Astrocyte of the cerebellum (primary cell): ENCODE measurements at regions not wholly inside any gene's neighbourhood (a gene's known extent, or its start where the extent isn't known, plus 50 kb on each side); places are given as distances from the start of the nearest gene placed in this dataset.
"Not testable (repeated sequence)": the region's sequence is repeated elsewhere in the genome, so short reads cannot be mapped to it uniquely, and the experiment has no call there.

ENCODE experiments used
- DNase-seq: peaks from one replicate; pipeline ENCODE4 v3.0.0-alpha.2; 2011; ENCODE audit warnings: low read depth
- H3K4me3 ChIP-seq: 2 replicates; pipeline ENCODE4 v1.5.1; 2011; ENCODE audit warnings: mild to moderate bottlenecking, low read depth, low read length, moderate library complexity
- in situ Hi-C: cut with HindIII; loops from 2 replicates; pipeline ENCODE4 v1.10.0; 2017; ENCODE audit warnings: low sequenced_read_pairs
- TF ChIP-seq, protein P1 (sequence below): IDR thresholded peaks from 2 replicates; pipeline ENCODE4 v1.5.1; 2012; ENCODE audit warnings: low read length, low read depth, moderate library complexity, mild to moderate bottlenecking; ENCODE audit errors: missing control alignments

DNA sequence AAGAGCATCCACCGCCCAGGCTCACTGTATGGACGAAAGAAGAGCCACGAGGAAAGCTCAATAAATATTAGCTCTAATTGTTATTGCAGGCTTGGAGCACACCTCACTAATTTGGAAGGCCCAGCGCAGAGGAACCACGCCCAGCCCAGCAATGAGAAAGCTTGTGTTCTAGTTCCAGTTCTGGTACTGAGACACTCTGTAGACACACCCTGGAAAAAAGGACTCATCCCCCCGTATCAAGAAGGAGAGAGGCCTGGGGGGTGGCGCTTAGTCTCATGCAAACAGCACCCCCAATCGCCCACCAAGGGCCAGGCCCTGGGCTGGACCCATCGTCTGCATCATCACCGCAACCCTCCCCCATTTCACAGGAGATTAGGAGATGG is 156.9 kb downstream of the BMP7 start:
- TF ChIP-seq, protein P1, sequence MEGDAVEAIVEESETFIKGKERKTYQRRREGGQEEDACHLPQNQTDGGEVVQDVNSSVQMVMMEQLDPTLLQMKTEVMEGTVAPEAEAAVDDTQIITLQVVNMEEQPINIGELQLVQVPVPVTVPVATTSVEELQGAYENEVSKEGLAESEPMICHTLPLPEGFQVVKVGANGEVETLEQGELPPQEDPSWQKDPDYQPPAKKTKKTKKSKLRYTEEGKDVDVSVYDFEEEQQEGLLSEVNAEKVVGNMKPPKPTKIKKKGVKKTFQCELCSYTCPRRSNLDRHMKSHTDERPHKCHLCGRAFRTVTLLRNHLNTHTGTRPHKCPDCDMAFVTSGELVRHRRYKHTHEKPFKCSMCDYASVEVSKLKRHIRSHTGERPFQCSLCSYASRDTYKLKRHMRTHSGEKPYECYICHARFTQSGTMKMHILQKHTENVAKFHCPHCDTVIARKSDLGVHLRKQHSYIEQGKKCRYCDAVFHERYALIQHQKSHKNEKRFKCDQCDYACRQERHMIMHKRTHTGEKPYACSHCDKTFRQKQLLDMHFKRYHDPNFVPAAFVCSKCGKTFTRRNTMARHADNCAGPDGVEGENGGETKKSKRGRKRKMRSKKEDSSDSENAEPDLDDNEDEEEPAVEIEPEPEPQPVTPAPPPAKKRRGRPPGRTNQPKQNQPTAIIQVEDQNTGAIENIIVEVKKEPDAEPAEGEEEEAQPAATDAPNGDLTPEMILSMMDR, result no peak
- no peak overlapping the region for H3K4me3 ChIP-seq
- in situ Hi-C loops, result no loop called here
- DNase-seq, result no peak

DNA sequence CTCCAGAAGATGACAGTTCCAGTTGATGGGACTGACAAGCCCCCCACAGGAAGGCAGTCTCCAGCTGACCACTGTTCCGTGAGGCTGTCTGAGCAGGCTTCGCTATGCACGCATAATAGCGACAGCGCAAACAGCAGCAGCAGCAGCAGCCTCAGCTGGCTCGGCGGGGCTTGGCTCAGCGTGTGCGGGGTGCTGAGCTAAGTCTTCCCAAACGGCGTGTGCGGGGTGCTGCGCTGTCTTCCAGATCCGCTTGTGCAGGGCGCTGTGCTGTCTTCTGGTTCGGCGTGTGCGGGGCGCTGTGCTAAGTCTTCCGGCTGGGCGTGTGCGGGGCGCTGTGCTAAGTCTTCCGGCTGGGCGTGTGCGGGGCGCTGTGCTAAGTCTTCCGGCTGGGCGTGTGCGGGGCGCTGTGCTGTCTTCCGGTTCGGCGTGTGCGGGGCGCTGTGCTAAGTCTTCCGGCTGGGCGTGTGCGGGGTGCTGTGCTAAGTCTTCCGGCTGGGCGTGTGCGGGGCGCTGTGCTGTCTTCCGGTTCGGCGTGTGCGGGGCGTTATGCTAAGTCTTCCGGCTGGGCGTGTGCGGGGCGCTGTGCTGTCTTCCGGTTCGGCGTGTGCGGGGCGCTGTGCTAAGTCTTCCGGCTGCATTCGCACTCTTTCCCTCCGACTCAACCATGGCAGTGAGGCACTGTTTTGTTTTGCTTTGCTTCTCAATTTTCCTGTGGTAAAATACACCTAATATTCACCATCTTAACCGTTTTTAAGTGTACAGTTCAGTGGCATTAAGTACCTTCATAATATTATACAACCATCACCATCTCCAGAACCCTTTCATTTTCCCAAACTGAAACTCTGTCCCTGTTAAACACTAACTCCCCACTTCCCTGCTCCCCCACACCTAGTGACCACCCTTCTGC is 156.1 kb downstream of the BMP7 start:
- DNase-seq, H3K4me3 ChIP-seq, in situ Hi-C loops: not testable (repeated sequence)

DNA sequence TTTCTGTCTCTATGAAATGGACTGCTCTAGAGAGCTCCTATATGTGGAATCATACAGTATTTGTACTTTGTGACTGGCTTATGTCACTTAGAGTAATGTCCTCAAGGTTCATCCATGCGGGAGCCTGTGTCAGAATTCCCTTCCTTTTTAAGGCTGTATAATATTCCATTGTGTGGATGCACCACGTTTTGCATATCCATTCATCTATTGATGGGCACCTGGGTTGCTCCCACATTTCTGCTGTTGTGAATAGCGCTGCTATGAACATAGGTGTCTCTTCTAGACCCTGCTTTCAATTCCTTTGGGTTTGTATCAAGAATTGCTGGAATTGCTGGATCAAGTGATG is 155.4 kb downstream of the BMP7 start:
- in situ Hi-C loops, result no loop called here
- TF ChIP-seq, protein P1, result no peak

DNA sequence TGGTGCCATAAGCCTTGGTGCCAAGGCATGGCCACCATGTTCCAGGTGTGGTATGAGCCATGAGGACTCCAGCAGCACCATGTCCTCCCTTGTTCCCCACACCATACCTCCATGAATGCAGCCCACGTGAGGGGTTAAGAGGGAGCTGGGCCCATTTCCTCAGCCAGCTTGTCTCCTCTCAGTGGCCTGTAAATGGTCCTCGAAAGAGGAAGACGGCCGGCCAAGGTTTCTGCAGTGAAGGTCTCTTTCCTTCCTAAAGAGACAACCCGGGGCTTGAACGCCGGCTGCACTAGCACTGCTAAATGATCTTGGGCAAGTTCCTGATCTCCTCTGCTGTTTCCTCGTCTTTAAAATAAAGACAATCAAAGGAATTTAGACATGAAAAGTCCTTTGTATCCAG is 154.0 kb downstream of the BMP7 start:
- in situ Hi-C loops, result no loop called here
- DNase-seq, result no peak
- TF ChIP-seq, protein P1, result no peak
- H3K4me3 ChIP-seq, result no peak overlapping the region

More for the DNA sequence above, 155.4 kb downstream of the BMP7 start:
- H3K4me3 ChIP-seq, result no peak overlapping the region
- DNase-seq, result no peak

DNA sequence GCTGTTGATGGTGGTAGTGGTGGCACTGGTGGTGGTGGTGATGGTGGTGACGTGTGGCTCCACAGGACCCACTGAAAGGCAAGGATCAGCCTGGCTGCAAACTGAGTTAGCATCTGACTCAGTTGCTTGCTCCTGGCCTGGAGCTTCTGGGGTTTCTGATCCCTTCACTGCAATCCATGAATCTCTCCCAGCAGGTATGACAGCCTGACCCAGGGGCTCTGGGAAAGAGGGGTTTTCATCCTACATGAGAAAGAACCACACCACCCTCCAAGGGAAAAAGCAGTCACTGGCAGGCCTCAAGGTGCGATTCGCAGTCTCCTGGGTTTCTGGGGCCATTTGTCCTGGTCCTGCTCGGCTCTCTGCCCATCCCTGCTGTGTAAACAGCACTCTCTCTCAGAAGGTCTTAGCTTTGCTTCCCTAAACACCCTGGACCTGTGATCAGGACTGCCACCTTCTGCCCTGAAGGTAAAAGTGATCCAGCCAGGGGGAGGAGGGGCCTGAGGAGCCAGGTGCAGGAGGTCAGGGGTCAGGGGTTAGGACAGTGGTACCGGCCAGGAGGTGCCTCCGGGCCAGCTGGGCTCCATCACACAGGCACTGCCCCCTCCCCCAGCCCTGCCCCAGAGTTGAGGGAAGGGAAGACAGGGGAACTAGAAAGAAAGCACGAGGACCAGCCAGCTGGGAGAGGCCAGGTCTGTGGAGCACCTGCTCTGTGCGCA is 152.0 kb downstream of the BMP7 start:
- TF ChIP-seq, protein P1, result no peak
- DNase-seq, result no peak
- H3K4me3 ChIP-seq, result no peak overlapping the region

DNA sequence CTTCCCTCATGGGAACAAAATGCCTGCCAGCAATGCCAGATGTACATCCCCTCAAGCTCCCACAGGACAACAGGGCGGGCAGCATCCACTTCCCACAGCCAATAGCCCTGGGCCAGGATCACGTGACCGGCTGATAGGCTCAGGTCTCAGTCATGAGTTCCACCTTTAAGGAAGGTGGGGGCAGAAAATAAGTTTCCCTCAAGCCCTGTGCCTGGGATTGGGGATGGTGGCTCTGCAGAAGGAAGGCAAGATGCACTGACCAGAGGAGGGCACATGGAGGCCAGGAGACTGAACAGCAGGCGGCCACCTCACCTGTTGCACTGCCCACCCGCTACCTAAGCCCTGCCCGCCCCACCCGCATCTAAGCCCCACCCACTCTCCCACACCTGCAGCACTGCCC is 149.1 kb downstream of the BMP7 start:
- in situ Hi-C loops, result no loop called here
- DNase-seq, result no peak
- TF ChIP-seq, protein P1, result no peak
- no peak overlapping the region for H3K4me3 ChIP-seq

More for the DNA sequence above, 152.0 kb downstream of the BMP7 start:
- in situ Hi-C loops, result no loop called here

DNA sequence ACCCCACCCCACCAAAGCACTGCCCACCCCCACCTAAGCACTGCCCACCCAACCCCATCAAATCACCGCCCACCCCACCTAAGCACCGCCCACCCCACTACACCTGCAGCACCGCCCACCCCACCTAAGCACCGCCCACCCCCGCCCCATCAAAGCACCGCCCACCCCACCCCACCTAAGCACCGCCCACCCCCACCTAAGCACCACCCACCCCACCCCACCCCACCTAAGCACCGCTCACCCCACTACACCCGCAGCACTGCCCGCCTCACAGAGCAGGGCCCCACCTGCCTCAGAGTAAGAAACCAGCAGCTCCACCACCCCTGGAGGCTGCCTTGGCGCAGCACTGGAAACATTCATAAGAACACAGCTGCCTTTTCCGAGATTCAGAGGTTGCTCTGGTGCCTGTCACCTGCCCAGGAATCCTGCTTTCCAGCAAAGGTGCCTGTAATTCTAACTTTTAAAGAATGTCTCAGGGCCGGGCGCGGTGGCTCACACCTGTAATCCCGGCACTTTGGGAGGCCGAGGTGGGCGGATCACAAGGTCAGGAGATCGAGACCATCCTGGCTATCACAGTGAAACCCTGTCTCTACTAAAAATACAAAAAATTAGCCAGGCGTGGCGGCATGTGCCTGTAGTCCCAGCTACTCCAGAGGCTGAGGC is 148.2 kb downstream of the BMP7 start:
- in situ Hi-C loops, result no loop called here
- H3K4me3 ChIP-seq, result no peak overlapping the region
- DNase-seq, result no peak
- TF ChIP-seq, protein P1, result no peak
